H9 (cell line): ENCODE measurements at regions not wholly inside any gene's neighbourhood (a gene's known extent, or its start where the extent isn't known, plus 50 kb on each side); places are given as distances from the start of the nearest gene placed in this dataset.

Experiments used
- DNase-seq: peaks from one replicate; pipeline ENCODE4 v3.0.0-alpha.2; 2017
- H2AFZ ChIP-seq: one replicate; pipeline ENCODE4 v1.6.1; 2013; ENCODE audit warnings: mild to moderate bottlenecking, low read length, control low read depth, moderate library complexity
- H2AK5ac ChIP-seq: 2 replicates; pipeline ENCODE4 v1.6.1; 2013; ENCODE audit warnings: low read length, control low read depth, mixed read lengths; ENCODE audit not compliant: insufficient read length
- H2BK120ac ChIP-seq: one replicate; pipeline ENCODE4 v1.6.1; 2013; ENCODE audit warnings: low read depth, mild to moderate bottlenecking, low read length, control low read depth, inconsistent platforms; ENCODE audit not compliant: poor library complexity, severe bottlenecking
- H2BK12ac ChIP-seq: 2 replicates; pipeline ENCODE4 v1.6.1; 2013; ENCODE audit warnings: low read length, control low read depth, mixed read lengths, low read depth; ENCODE audit not compliant: insufficient read length
- H2BK15ac ChIP-seq: 2 replicates; pipeline ENCODE4 v1.6.1; 2013; ENCODE audit warnings: low read depth, low read length, control low read depth
- H2BK20ac ChIP-seq: one replicate; pipeline ENCODE4 v1.6.1; 2013; ENCODE audit warnings: low read depth, mild to moderate bottlenecking, low read length, control low read depth, inconsistent platforms; ENCODE audit not compliant: poor library complexity, severe bottlenecking
- H2BK5ac ChIP-seq: 2 replicates; pipeline ENCODE4 v1.6.1; 2013; ENCODE audit warnings: low read length, control low read depth, mixed read lengths; ENCODE audit not compliant: insufficient read length
- H3K14ac ChIP-seq: 2 replicates; pipeline ENCODE4 v1.6.1; 2013; ENCODE audit warnings: low read length, control low read depth; ENCODE audit not compliant: insufficient read depth
- H3K18ac ChIP-seq: 2 replicates; pipeline ENCODE4 v1.6.1; 2013; ENCODE audit warnings: low read depth, mild to moderate bottlenecking, mixed read lengths, low read length, control low read depth; ENCODE audit not compliant: insufficient read length
- H3K23ac ChIP-seq: 2 replicates; pipeline ENCODE4 v1.6.1; 2013; ENCODE audit warnings: low read length, control low read depth, mixed read lengths, low read depth; ENCODE audit not compliant: insufficient read length
- H3K23me2 ChIP-seq: 2 replicates; pipeline ENCODE4 v1.6.1; 2013; ENCODE audit warnings: low read depth, mild to moderate bottlenecking, mixed read lengths, low read length, control low read depth; ENCODE audit not compliant: insufficient read length, poor library complexity, severe bottlenecking
- H3K27ac ChIP-seq: 2 replicates; pipeline ENCODE4 v1.5.1; 2013; ENCODE audit warnings: low read length, control low read depth, mixed read lengths, low read depth; ENCODE audit not compliant: insufficient read length
- H3K27me3 ChIP-seq: 2 replicates; pipeline ENCODE4 v1.6.1; 2013; ENCODE audit warnings: low read length, control low read depth, inconsistent platforms; ENCODE audit not compliant: insufficient read depth
- H3K4ac ChIP-seq: 2 replicates; pipeline ENCODE4 v1.6.1; 2013; ENCODE audit warnings: low read depth, mild to moderate bottlenecking, control low read depth, inconsistent platforms, low read length, moderate library complexity
- H3K4me1 ChIP-seq: 2 replicates; pipeline ENCODE4 v1.6.1; 2013; ENCODE audit warnings: low read length, control low read depth, inconsistent platforms; ENCODE audit not compliant: insufficient read depth
- H3K4me2 ChIP-seq: 2 replicates; pipeline ENCODE4 v1.6.1; 2013; ENCODE audit warnings: low read length, control low read depth, mixed read lengths; ENCODE audit not compliant: insufficient read length, insufficient read depth
- H3K56ac ChIP-seq: 2 replicates; pipeline ENCODE4 v1.6.1; 2013; ENCODE audit warnings: low read depth, mild to moderate bottlenecking, mixed read lengths, low read length, control low read depth; ENCODE audit not compliant: insufficient read length
- H3K79me1 ChIP-seq: 2 replicates; pipeline ENCODE4 v1.6.1; 2013; ENCODE audit warnings: low read depth, mild to moderate bottlenecking, moderate library complexity, low read length, control low read depth, inconsistent platforms; ENCODE audit not compliant: insufficient read depth, poor library complexity, severe bottlenecking
- H3K79me2 ChIP-seq: 2 replicates; pipeline ENCODE4 v1.6.1; 2013; ENCODE audit warnings: low read length, control low read depth, inconsistent platforms; ENCODE audit not compliant: insufficient read depth
- H3K9ac ChIP-seq: 2 replicates; pipeline ENCODE4 v1.6.1; 2013; ENCODE audit warnings: low read length, control low read depth, mixed read lengths; ENCODE audit not compliant: insufficient read length; ENCODE audit errors: extremely low read depth
- H3K9me3 ChIP-seq: one replicate; pipeline ENCODE4 v1.6.1; 2013; ENCODE audit warnings: low read depth, low read length, inconsistent platforms; ENCODE audit not compliant: control insufficient read depth
- H3T11ph ChIP-seq: one replicate; pipeline ENCODE4 v1.6.1; 2013; ENCODE audit warnings: mild to moderate bottlenecking, low read length, control low read depth, inconsistent platforms
- H4K20me1 ChIP-seq: one replicate; pipeline ENCODE4 v1.6.1; 2013; ENCODE audit not compliant: control insufficient read depth, insufficient read length, insufficient read depth
- H4K5ac ChIP-seq: 2 replicates; pipeline ENCODE4 v1.6.1; 2013; ENCODE audit warnings: low read depth, mild to moderate bottlenecking, mixed read lengths, low read length, control low read depth; ENCODE audit not compliant: insufficient read length
- H4K8ac ChIP-seq: replicated peaks from 2 replicates; pipeline ENCODE4 v1.6.1; 2013; ENCODE audit warnings: low read length, control low read depth, mixed read lengths, low read depth; ENCODE audit not compliant: insufficient read length
- H4K91ac ChIP-seq: 2 replicates; pipeline ENCODE4 v1.6.1; 2013; ENCODE audit warnings: low read depth, mild to moderate bottlenecking, moderate library complexity, mixed read lengths, low read length, control low read depth; ENCODE audit not compliant: insufficient read length
- H3K27ac Mint-ChIP-seq, 3 experiments: 2 replicates in 2 of 3; 3 replicates in 1 of 3; pipeline ENCODE4 v1.8.0; 2020 to 2021; ENCODE audit warnings: mixed read lengths in 3 of 3, mild to moderate bottlenecking in 1 of 3, moderate library complexity in 1 of 3
- H3K27me3 Mint-ChIP-seq: 2 replicates; pipeline ENCODE4 v1.8.0; 2021; ENCODE audit warnings: low read depth, mild to moderate bottlenecking, moderate library complexity, mixed read lengths
- H3K36me3 Mint-ChIP-seq, 3 experiments: 2 replicates in 2 of 3; 3 replicates in 1 of 3; pipeline ENCODE4 v1.8.0; 2020 to 2021; ENCODE audit warnings: low read depth in 3 of 3, mixed read lengths in 3 of 3; ENCODE audit not compliant: insufficient read depth in 1 of 3
- H3K4me1 Mint-ChIP-seq, 2 experiments: 2 replicates each; pipeline ENCODE4 v1.8.0; 2020; ENCODE audit warnings: mixed read lengths in 2 of 2
- H3K4me3 Mint-ChIP-seq, 2 experiments: 2 replicates in 1 of 2; 3 replicates in 1 of 2; pipeline ENCODE4 v1.8.0; 2020 to 2021; ENCODE audit warnings: mild to moderate bottlenecking in 2 of 2, mixed read lengths in 2 of 2, moderate library complexity in 1 of 2
- H3K9me3 Mint-ChIP-seq, 2 experiments: 2 replicates in 1 of 2; 3 replicates in 1 of 2; pipeline ENCODE4 v1.8.0; 2020; ENCODE audit warnings: mild to moderate bottlenecking in 2 of 2, mixed read lengths in 2 of 2, moderate library complexity in 1 of 2
- WGBS: extraction: QIAGEN DNeasy Blood & Tissue Kit; methylation state at CpG from one replicate; pipeline ENCODE4 v1.1.7; 2013; ENCODE audit warnings: missing lambda C conversion rate, low lambda C conversion rate, mixed read lengths; ENCODE audit not compliant: insufficient read length; ENCODE audit errors: extremely low coverage; 5-methylcytosine and 5-hydroxymethylcytosine counted together
- TF ChIP-seq, protein P1 (sequence below): fragments of 200-600 bp; sonication (generic); conservative IDR thresholded peaks from 3 replicates; pipeline ENCODE4 v1.8.0; 2021; ENCODE audit warnings: antibody characterized with exemption, mild to moderate bottlenecking

DNA sequence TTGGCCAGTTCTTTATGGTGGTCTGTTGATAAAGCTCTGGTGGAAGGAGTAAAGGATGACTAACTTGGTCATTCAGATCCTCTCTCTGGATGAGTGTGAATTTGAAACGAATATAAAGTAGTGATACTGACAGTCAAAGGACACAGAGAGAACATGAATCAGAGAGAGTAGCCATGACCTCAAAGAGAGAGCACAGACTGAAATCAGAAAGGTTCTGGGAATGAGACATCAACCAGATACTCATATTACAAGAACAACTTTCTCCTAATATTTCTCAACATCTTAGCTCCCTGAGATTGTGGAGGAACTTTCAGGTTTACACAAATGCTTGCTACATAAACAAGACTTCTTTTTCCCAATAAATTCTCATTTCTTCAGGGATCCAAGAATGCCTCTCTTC lies 849.1 kb upstream of the CHAC2 start:
- Histone ChIP-seq H2BK15ac (no peak overlapping the region), H3K9me3 (no peaks in the 10 kb centered on the region), H4K91ac (no peak overlapping the region), H3K23ac (no peak overlapping the region), H3K4me1 (no peaks in the 10 kb centered on the region), H3K27me3 (no peaks in the 10 kb centered on the region), H2BK12ac (no peak overlapping the region), H2AK5ac (no peak overlapping the region), H3K23me2 (no peaks in the 10 kb centered on the region), H4K8ac (no peak overlapping the region), H3K4ac (no peak overlapping the region), H3K4me2 (no peak overlapping the region), H4K5ac (no peak overlapping the region), H3T11ph (no peak overlapping the region), H2BK20ac (no peak overlapping the region), H3K18ac (no peak overlapping the region), H2BK5ac (no peak overlapping the region), H3K14ac (no peak overlapping the region), H3K56ac (no peak overlapping the region), H3K9ac (no peak overlapping the region), H2BK120ac (no peak overlapping the region), H2AFZ (no peak overlapping the region), H3K79me2 (no peaks in the 10 kb centered on the region), H3K27ac (no peak overlapping the region), H4K20me1 (no peaks in the 10 kb centered on the region), H3K79me1 (no peaks in the 10 kb centered on the region)
- H3K4me3 Mint-ChIP-seq: no peak overlapping the region
- no peaks in the 10 kb centered on the region for H3K9me3 Mint-ChIP-seq
- WGBS: no CpG with 5 or more reads among the region's 1 CpG
- no peaks in the 10 kb centered on the region for H3K4me1 Mint-ChIP-seq
- H3K27me3 Mint-ChIP-seq: no peaks in the 10 kb centered on the region
- DNase-seq: no peak
- no peaks in the 10 kb centered on the region for H3K36me3 Mint-ChIP-seq
- no peak overlapping the region for H3K27ac Mint-ChIP-seq
- TF ChIP-seq, protein P1, sequence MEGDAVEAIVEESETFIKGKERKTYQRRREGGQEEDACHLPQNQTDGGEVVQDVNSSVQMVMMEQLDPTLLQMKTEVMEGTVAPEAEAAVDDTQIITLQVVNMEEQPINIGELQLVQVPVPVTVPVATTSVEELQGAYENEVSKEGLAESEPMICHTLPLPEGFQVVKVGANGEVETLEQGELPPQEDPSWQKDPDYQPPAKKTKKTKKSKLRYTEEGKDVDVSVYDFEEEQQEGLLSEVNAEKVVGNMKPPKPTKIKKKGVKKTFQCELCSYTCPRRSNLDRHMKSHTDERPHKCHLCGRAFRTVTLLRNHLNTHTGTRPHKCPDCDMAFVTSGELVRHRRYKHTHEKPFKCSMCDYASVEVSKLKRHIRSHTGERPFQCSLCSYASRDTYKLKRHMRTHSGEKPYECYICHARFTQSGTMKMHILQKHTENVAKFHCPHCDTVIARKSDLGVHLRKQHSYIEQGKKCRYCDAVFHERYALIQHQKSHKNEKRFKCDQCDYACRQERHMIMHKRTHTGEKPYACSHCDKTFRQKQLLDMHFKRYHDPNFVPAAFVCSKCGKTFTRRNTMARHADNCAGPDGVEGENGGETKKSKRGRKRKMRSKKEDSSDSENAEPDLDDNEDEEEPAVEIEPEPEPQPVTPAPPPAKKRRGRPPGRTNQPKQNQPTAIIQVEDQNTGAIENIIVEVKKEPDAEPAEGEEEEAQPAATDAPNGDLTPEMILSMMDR: no peak
